GM18907 (cell line): ENCODE measurements at regions not wholly inside any gene's neighbourhood (a gene's known extent, or its start where the extent isn't known, plus 50 kb on each side); places are given as distances from the start of the nearest gene placed in this dataset.
A peak's percentile ranks its signal among the peaks of the same experiment; 100 is the strongest.

ENCODE experiments used
- ATAC-seq: cut with Tn5 transposase; IDR thresholded peaks from one replicate; pipeline ENCODE4 v1.9.1; 2021; ENCODE audit warnings: mild to moderate bottlenecking, moderate library complexity; ENCODE audit not compliant: unreplicated experiment

- ATAC-seq: no peak
Measured at GRCh38 chr5:56595566-56595965, 219.8 kb upstream of the MAP3K1 start.

DNA sequence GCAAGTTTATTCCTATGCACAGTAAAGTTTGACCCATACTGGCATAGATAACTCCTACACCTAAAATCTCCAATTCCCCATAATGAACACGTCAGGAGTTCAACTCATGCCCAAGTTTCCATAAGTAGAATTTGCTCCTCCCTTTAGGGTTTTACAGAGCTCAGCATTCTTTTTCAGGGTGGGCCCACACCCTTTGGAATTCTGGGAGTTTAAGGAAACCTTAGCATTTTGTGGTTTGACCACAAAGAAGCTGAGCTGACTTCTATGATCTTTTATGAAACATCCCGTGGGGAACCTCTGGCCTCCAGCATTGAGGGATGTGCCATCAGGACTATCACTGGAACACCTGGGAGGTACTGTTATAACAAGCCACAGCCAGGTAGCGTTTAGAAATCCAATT, 220.6 kb upstream of the MAP3K1 start:
- no peak for ATAC-seq

- no peak for ATAC-seq
Measured at GRCh38 chr5:56591081-56591480, 224.3 kb upstream of the MAP3K1 start.

DNA sequence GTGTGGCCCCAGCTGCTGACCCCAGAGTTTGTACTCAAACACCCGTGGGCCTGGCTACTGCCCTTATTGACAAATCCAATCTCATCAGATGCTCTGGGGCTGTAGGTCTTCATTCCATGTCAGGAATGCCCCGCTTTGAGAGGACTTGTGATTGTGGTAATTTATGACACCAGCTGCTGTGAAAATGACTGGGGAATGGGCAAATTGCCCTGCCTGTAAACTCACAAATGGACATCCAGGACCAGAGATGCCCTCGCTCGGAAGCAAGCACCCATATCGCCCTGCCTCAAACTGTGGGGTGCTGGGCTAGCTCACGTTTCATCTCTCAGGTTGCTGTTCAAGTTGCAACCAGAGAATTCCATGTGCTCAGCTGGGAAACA, 225.9 kb upstream of the MAP3K1 start:
- no peak for ATAC-seq

DNA sequence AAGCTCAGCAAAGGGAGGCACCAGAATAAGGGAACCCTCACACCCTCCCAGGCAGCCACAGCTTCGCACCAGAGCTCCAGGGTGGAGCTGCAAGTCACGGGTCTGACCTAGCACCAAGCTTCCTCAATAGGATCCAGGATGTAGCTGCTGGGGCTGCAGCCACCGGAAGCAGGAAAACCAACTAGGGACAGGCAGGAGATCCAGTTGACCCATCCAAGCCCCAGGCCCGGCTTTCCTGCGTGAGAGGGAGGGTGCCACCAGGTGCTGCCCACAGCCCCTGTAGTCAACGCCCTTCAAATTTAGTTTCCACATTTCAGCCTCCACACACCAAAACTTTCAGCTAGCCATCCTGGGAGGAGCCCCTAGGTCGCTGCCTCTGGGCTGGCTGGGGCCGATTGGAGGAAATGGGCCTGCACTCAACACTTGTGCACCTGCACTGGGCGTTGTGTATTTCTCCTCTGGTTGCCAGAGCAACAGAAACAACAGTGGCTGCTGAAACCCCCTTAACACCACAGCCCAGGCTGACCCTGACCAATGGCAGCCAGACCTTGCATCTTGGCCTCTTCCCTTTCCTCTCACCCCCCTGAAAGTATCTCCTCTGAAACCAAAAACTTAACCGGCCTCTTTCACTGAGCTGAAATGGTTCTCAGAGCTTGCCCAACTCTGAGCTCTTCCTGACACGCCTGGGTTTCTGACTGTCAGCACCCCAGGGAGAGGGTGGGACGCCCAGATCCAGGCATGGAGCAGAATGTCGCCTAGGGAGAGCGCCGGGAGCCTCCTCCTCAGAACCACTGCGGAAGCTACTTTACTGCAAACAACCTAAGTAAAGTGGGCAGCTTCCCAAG, 226.5 kb upstream of the MAP3K1 start:
- peak; percentile 99 for ATAC-seq

GRCh38 chr5:56588131-56588487, 227.2 kb upstream of the MAP3K1 start:
- ATAC-seq: no peak

- no peak for ATAC-seq
Measured at GRCh38 chr5:56587381-56588130, 227.8 kb upstream of the MAP3K1 start.

GRCh38 chr5:56585999-56586691, 229.2 kb upstream of the MAP3K1 start:
- no peak for ATAC-seq

DNA sequence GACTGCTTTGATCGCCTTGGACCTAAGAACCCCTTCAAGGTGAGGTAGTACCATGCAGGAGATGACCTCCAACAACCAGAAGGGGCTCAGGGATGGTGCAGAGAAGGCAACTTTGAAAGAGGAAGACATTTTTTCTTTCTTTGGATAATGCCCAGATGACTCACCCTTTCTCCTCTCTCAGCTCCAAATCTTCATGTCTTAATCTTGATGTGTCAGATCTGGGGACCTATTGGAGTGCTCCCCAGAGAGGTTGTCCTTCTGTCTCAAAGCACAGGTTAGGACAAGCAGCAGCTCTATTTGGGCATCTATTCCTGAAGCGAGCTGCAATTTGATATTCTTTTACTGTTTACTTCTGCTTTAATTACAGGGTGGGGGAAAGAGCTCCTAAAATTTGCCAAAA, 229.9 kb upstream of the MAP3K1 start:
- ATAC-seq: no peak

GRCh38 chr5:56581426-56581825, 233.9 kb upstream of the MAP3K1 start:
- no peak for ATAC-seq

DNA sequence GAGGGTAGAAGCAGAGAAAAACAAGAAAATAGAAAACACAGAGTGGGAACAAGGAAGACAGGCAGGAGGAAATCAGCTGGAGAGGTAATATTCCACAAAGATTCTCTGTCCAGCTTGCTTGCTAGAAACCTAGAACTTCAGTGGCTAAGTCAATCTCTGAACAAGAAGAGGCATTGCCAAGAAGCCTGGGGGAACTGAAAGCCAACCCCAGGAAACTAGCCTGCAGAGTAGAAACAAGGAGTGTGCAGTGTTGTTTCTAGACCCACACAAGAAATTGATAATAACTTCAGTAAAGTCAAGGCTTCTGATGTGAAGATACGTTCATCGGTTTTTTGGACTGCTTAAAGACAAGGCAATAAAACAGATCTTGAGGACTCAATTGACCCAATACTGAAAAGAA, 234.5 kb upstream of the MAP3K1 start:
- no peak for ATAC-seq

DNA sequence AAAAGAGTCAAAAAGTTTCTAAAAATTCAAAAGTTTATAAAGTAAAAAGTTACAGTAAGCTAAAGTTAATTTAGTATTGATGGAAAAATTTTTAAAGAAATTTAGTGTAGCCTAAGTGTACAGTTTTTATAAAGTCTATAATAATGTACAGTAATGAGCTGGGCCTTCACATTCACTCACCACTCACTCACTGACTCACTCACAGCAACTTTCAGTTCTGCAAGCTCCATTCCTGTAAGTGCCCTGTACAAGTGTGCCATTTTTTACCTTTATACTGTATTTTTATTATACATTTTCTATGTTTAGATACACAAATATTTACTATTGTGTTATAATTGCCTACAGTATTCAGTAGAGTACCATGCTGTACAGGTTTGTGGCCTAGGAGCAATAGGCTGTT, 239.5 kb upstream of the MAP3K1 start:
- ATAC-seq: no peak

- ATAC-seq: no peak
Measured at GRCh38 chr5:56574778-56575177, 240.6 kb upstream of the MAP3K1 start.

- ATAC-seq: no peak
Measured at GRCh38 chr5:56569566-56569965, 245.8 kb upstream of the MAP3K1 start.

DNA sequence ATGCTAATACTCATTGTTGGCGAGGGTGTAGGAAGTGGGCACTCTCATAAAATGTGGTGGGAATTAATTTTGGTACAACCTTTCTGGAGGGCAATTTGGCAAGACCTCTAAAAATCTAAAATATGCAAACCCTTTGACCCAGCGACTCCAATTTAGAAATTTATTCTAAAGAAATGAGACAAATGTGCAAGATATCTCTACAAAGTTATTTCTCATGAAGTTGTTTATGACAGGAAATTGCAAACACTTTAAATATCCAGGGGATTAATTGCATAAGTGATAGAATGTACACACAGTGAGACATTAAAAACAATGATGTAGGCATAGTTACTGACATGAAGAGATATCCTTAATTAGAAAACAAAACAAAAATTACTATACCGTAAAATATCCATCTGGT, 246.3 kb upstream of the MAP3K1 start:
- ATAC-seq: no peak

GRCh38 chr5:56567278-56567677, 248.1 kb upstream of the MAP3K1 start:
- ATAC-seq: no peak

DNA sequence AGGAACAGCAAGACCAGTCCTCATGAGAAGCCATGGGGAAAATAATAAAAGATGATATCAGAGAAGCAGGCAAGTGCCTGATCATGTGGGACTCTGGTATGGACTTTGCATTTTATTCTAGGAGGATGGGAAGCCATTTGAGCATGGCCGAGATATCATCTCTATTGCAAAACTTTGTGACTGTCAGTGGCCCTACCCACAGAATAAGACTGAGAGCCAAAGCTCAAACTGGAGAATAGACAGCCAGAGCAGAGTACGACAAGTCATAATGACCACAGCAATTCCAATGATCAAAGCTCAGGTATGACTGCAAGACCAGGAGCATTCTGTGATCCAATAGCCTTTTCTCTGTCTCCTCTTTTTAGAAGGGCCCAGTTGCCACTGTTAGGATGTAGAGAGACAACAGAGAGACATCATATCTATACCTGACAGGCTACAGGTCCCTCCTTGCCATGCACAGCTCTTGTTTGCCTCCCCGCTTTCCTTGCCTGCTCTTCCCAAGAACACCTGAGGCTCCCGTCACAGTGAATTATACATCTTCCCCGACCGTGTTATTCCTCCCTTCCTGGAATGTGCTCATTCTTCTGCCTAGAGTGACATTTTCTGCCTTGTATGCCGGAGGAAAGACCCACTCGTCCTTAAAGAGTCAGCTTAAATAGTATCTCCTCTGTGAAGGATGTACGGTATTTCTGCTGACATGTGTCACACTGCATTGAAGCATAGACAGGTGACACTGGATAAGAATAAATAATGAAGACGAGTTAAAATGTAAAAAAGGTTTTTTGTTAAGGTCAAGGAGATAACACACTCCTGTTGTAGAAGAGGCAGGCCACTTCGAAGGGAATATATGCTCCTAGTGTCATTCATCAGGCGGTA, 248.7 kb upstream of the MAP3K1 start:
- ATAC-seq: no peak

- ATAC-seq: peak; percentile 96
Measured at GRCh38 chr5:56565644-56566043, 249.7 kb upstream of the MAP3K1 start.

GRCh38 chr5:56565283-56565615, 250.1 kb upstream of the MAP3K1 start:
- no peak for ATAC-seq

- ATAC-seq: no peak
Measured at GRCh38 chr5:56564541-56565282, 250.6 kb upstream of the MAP3K1 start.
